Dermis microvascular lymphatic vessel endothelial cell (primary cell): ENCODE measurements at regions not wholly inside any gene's neighbourhood (a gene's known extent, or its start where the extent isn't known, plus 50 kb on each side); places are given as distances from the start of the nearest gene placed in this dataset.
"Not testable (repeated sequence)": the region's sequence is repeated elsewhere in the genome, so short reads cannot be mapped to it uniquely, and the experiment has no call there.

ENCODE experiments used
- DNase-seq, 2 donors: peaks; one replicate each; pipeline versions ENCODE4 v3.0.0 to v3.0.0-alpha.2; 2010; ENCODE audit warnings: low read depth in 2 of 2

DNA sequence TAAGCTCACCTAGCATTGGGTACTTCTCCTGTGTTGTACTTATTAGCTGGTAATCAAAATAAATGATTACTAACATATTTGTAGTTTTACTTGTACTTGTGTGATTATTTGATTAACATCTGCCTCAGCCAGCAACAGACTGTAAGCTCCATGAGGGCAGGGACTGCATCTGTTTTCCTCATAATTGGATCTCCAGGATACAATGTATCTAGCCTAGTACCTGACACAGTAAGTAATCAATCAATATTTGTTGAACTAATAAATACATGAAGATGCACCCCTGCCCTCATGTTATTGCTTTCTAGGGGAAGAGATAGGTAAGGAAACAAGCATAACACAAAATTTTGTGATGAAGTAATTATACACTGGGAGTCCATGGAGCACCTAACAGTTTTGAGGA lies 101.5 kb downstream of the TENT5C start:
- DNase-seq = no peak

DNA sequence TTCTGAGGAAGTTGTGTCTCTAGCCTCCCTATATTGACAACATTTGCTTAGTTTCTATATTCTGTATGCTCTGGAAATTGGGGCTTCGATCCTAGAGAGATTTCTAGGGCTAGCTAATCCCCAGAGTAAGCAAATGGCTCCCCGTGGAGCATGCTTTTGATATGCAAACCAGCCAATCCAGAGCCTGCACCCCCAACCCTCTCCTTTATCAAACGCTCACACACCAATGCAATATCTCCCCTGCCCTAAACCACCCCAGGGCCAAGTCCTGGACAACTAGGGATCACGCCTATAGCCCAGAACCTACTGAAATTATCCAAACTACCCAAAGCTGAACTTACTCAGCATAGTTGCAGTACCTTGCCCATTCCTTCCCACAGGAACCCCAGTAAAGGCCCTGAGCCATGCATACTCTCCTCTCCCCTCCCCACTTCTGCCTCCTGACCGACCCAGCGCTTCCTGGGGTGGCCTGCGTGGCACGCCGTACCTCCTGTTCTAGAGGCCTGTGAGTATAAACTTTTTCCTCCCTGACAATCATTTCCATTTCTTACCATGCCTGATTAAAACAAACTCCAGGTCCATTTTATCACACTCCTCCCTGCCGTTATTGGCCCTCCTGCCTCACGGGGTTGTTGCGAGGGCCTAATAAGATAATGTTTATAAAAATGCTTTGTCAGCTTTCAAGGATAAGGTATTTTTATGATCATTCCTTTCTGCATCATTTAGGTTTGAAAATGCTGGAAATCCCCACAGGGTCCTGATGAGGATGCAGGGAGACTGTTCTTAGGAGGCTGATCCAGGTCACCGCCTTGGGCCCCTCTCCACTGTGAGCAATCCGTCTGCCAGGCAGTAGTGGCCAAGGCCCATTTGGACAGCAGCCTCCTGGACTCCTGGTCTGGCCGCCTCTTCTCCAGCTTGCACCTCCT lies 102.7 kb downstream of the TENT5C start:
- DNase-seq = no peak

DNA sequence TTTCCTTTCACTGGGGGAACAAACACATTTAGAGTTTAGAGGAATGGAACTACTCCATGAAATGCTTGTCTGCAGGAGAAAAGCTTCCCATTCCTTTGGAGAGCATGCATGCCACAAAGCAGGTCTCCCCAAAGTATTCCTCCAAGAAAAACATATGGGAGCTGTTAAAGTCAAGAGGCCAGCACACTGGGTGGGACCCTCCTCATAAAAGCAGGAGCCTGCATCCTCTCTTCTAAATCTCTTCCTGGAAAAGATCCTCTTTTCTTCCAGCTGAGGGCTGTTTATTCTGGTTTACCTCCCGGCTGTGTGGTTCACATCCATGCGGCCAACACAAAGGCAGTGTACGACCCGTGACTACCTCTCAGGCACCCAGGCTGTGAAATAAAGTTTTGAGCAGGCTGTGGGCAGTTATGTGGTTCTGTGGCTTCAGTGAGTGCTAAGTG lies 103.4 kb downstream of the TENT5C start:
- DNase-seq = no peak

DNA sequence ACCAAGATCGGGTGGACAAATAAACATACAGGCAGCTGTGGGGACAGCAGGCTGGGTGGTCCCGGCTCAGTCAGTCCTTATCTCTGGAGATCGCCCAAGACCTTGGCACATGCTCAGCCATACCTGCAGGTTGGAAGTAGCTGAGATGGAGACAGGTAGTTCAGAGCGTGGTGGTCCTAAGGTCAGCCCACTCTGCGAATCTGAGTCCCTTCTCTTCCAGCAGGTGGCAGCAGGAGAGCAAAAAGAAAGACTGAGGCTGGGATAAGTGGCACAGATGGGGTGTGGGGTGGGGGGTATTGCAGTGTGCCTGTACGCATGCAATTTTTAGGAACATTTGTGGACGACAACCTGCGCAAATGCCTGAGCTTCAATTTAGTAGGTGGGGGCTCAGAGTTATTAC lies 104.9 kb downstream of the TENT5C start:
- DNase-seq = peak in 1 of 2 donors; percentile 19

DNA sequence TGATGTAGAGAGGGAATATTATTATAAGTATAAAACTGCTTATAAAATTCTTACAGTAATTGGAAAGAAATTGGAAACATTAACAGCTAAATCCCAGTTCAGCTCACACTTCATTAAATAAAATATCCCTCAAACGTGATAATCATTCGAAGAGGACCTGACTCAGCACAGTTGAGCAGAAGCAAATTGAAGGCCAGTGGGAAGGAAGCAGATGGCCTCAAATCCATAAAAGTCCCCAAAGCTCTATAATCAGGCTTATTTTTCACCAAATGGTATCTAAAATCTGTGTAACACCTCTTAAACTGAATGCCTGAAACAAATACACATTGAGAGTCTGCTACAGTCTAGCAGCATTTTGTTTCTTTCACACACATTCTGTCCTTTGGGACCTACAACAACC lies 106.8 kb downstream of the TENT5C start:
- DNase-seq = no peak

DNA sequence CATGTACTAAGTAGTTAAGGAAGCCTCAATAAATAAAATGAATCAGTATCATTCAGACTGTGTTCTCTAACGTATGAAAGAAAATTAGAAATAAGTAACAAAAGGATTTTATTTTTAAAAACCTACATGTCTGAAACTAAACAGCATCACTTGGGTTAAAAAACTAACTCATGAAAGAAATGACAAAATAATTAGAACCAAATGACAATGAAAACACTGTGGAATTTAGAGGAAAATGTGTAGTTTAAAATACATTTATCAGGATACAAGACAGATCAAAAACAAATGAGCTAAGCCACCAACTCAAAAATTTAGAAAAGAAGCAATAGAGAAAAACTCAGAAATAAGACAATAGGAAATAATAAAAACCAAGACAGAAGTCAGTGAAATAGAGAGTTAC lies 108.7 kb downstream of the TENT5C start:
- no peak for DNase-seq

DNA sequence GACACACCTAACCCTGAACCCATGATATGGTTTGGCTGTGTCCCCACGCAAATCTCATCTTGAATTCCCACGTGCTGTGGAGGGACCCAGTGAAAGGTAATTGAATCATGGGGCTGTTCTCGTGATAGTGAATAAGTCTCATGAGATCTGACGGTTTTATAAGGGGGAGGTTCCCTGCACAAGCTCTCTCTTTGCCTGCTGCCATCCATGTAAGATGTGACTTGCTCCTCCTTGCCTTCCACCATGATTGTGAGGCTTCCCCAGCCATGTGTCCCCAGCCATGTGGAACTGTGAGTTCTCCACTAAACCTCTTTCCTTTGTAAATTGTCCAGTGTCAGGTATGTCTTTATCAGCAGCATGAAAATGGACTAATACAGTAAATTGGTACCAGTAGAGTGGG lies 110.2 kb downstream of the TENT5C start:
- not testable (repeated sequence) for DNase-seq

DNA sequence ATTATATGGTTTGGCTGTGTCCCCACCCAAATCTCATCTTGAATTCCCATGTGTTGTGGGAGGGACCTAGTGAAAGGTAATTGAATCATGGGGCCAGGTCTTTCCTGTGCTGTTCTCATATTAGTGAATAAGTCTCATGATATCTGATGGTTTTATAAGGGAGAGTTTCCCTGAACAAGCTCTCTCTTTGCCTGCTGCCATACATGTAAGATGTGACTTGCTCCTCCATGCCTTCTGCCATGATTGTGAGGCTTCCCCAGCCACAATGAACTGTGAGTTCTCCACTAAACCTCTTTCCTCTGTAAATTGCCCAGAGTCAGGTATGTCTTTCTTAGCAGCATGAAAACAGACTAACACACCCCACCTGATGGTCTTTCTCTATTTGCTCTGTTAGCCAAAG lies 112.1 kb downstream of the TENT5C start:
- DNase-seq = not testable (repeated sequence)

DNA sequence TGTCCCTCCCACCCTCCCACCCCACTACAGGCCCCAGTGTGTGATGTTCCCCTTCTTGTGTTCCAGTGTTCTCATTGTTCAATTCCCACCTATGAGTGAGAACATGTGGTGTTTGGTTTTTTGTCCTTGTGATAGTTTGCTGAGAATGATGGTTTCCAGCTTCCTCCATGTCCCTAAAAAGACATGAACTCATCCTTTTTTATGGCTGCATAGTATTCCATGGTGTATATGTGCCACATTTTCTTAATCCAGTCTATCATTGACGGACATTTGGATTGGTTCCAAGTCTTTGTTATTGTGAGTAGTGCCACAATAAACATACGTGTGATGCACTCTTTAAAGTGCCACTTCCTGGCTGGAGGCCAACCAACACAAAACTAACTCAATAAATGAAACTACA lies 112.7 kb downstream of the TENT5C start:
- not testable (repeated sequence) for DNase-seq

DNA sequence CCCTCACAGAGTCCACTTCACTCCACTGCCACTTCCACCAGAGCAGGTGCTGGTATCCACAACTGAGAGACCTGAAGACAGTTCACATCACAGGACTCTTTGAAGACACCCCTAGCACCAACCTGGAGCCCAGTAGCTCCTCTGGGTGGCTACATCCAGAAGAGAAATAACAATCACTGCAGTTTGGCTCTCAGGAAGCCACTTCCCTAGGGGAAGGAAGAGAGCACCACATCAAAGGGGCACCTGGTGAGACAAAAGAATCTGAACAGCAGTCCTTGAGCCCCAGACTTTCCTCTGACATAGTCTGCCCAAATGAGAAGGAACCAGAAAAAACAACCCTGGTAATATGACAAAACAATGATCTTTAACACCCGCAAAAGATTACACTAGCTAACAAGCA lies 113.2 kb downstream of the TENT5C start:
- no peak for DNase-seq

DNA sequence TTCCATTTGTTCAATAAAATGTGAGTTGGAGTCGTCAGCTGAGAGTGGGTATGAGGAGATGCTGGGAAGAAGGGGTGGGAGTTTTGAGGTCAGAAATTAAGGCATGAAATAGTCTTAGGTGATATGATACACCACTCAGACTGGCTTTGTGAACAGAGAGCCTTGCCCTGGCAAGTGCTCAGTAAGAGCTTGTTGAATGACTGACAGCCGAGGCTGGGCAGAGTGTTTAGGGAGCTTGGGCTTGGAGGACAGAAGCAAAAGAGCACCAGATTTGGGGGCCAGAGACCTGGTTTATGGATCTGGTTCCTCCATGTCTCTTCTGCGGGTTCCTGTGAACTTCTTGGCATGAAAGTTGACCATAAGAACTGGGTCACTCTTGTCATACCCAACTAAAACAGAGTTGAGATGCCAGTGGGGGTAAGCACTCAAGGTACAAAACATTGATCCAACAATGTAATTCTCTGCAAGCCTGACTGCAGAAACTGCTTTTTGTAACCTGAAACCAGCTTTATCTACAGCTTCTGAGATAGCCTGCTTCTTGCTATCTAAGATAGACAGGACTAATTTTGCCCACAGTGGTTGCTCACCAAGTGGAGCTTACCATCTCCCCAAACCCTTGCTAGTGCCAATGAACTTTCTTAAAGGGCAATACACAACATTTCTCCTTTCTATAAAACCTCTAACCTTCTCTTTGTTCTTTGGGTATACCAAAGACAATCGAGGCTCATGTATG lies 126.4 kb downstream of the TENT5C start:
- DNase-seq = no peak

DNA sequence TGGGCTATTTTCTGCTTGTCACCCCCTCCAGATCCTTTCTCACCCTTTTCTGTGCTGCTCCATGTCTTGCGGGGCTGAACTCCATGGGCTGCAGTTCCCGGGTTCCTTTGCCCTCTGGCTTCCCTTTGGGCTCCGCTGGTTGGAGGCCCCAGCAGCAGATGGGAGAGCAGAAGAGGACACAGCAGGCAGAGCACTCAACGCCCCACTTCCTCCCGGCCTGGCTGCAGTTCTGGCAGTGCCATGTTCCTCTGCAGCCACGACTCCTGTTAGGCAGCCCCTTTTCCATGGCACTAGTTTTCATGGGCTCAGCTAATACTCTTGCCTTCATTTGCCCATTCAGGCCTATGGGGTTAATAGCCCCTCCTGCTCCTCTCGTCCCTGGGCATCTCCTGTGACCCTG lies 127.1 kb downstream of the TENT5C start:
- DNase-seq = no peak

DNA sequence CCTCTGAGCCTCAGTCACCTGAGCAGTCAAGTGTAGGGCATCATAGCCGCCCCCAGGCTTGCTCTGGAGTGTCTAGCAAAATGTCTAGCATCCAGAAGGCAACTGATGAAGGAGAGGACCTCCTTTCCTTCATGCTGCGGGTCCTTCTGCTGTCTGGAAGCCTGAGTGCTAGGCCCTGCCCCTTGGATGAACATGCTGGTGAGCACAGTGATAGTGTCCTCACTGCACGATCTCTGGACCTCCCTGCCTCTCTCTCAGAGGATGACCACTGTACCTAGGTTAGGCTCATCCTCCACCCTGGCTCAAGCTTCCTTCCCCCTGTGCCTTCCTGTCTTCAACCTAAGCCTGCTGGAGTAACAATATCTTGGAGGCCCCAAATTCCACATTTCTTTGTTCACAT lies 128.6 kb downstream of the TENT5C start:
- no peak for DNase-seq

DNA sequence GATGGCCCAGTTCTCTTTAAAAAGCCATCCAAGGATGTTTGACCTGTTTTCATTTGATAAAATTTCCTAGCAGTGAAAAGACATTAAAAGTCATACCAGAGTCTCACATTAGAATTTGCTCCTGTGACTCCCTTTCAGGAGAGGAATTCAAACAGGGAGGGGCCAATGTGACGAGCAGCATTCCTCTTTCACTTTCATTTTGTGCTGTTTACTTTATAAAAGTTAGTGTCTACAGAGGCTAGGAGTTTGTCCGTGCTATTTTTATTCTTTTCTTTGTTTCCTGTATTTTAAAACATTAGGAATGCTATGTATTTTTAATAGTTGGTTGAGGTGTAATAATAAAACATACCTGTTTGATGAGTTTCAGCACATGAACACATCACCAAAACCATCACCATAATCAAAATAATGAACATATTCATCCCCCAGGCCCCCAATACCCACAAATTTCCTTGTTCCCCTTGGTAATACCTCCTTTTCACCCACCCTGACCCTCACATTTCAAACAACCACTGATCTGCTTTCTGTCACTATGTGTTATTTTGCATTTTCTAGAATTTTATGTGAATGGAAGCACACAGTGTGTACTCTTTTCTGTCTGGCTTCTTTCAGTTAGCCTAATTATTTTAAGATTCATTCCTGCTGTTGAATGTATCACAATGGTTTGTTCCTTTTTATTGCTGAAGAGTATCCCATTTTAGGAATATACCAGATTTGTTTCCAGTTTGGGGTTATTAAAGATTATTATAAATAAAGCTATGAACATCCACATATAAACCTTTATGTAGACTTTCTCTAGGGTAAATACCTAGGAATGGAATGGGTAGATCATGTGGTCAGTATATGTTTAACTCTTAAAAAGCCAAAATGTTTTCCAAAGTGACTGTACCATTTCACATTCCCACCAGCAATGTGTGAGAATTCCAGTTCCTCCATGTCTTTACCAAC lies 129.5 kb downstream of the TENT5C start:
- DNase-seq = peak; percentile 42 to 54

DNA sequence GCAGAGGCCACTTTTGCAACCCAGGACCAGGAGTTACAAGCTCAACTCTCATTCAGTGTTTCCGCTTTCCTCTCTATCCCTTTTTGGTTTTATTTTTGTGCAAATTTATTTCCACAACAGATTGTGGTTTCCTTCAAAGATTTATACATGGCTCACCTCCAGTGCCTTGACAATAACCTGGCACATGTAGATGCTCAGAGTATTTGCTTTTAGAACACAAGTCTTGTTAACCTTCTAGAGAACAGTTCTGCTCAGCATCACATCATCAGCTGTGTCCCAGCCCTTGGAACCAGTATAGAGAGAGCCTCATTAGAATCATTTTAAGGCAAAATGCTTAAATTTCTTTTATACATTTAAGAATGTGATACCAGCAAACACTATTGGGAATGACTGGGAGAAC lies 133.7 kb downstream of the TENT5C start:
- no peak for DNase-seq

DNA sequence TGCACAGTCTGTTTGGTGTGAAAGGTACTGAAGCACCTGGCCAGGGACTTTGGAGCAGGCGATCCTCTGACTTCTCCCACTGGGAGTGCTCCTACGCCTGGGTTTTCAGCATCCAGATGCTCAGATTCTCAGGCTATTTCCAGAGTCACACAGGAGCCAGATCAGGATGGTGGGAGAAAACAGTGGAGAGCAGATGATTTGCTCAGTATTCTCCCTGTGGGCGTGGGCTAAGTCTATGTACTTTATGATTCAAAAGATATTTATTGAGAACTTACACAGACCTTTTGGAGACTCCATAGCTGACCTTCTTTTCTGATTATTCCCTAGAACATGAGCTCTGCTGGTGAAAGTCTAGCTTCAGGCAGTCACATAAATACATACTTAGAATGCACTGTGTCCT lies 134.6 kb downstream of the TENT5C start:
- DNase-seq = no peak

DNA sequence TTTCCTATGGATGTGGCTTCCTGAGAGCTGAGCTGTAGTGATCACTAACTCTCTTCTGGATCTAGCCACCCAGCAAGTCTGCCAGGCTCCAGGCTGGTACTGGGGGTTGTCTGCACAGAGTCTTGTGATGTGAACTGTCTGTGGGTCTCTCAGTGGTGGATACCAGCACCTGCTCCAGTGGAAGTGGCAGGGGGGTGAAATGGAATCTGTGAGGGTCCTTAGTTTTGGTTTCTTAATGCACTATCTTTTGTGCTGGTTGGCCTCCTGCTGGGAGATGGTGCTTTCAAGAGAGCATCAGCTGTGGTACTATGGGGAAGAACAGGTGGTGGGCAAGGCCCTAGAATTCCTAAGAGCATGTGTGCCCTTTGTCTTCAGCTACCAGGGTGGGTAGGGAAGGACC lies 140.7 kb downstream of the TENT5C start:
- DNase-seq = not testable (repeated sequence)

DNA sequence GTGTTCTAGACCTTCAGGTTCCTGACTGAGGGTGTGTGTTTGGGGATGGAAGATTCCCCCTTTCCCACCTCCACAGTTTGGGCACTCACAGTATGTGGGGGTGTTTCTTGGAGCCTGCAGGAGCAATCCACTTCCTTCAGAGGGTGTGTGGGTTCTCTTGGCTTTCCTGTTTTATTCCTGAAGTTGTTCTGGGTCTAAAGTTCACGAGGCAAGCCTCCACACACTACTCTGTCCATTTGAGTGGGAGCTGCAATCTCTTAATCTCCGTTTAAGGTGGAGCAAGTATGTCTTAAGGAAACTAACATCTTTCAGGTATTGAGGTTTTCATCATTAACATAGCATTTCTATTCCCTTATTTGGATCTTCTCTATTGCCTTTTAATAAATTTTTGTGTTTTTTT lies 141.8 kb downstream of the TENT5C start:
- DNase-seq = no peak

DNA sequence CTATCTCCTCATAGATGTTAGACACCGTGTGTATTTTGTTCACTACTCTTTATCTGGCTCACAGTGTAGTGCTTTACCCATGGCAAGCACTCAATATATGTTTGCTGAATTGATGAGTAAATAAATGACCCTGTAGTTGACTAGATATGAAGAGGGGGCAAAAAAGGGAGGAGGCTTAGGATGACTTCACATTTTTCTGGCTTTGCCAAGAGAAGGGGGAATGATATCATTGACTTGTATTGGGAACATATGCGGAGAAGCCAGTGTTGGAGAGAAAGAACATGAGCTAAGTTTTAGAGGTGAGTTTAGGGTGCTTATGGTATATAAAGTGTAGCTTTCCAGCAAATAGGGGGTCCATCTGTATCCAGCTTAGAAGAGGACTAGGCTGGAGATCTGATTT lies 145.5 kb downstream of the TENT5C start:
- DNase-seq = no peak

DNA sequence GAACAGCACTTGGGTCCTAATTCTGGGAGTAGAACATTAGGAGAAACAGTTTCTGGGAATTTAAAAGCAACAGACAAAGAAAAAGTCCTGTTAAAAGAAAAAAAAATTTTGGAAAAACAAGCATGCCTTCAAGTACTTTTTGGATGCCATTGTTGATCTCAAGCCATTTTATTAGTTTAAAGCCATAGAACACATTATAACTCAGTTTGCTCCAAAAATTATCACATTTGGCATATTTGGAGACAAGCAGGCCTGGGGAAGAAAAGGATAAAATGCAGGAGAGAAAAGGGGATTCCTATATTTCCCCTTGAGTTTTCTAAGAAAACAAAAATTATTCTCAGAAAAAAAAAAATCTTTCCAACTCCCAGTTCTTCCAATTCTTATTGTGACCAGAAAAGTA lies 146.8 kb downstream of the TENT5C start:
- DNase-seq = no peak

DNA sequence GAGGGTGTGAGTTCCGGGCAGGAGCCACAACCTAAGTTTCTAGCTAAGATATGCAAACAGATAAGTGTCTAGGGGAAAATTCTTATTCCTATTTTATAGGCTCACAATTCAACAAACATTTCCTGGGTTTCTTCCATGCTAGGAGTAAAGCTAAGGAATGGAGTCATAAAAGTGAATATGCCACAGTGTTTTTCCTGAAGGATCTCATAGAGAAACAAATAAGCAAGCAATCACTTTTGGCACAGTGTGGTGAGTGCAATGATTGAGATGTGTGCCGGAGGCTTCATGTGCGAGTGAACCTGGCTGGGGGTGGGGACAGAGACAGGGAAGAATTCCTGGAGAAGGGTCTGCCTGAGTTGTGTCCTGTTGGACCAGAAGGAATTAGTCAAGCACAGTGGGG lies 147.4 kb downstream of the TENT5C start:
- no peak for DNase-seq

DNA sequence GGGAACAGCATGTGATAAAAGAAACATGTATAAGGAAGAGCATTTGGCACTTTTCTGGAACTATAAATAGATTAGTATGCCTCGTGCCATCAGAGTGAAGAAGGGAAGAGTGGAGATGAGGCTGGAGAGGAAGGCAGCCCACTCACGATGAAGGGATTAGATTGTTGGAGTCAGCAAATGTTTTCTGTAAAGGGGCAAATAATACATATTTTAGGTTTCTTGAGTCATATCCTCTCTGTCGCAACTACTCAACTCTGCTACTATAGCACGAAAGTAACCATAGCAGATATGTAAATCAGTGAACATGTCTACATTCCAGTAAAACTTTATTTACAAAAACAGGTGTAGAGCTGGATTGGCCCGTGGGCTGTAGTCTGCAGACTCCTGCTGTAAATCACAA lies 147.8 kb downstream of the TENT5C start:
- no peak for DNase-seq
